Kidney (tissue), 13 donors: ENCODE measurements at regions not wholly inside any gene's neighbourhood (a gene's known extent, or its start where the extent isn't known, plus 50 kb on each side); places are given as distances from the start of the nearest gene placed in this dataset.

Experiments
- DNase-seq, 5 donors: peaks; one replicate each; pipeline ENCODE4 v3.0.0-alpha.2; 2013 to 2020
- FAIRE-seq: peaks from 2 replicates; lab custom pipeline; 2012; peaks lifted over from hg19 to GRCh38; lab: Jason Lieb, UNC
- H3K27ac ChIP-seq, 2 donors: one replicate each; pipeline ENCODE4 v1.7.0; 2013; ENCODE audit warnings: low read depth in 2 of 2, low read length in 2 of 2, inconsistent platforms in 1 of 2
- H3K27me3 ChIP-seq: one replicate; pipeline ENCODE4 v1.7.1; 2013; ENCODE audit warnings: low read length, inconsistent platforms; ENCODE audit not compliant: control insufficient read depth, insufficient read depth
- H3K36me3 ChIP-seq, 3 donors: one replicate each; pipeline versions ENCODE4 v1.7.0 to v1.7.1; 2013; ENCODE audit warnings: low read length in 3 of 3, control low read depth in 1 of 3, inconsistent platforms in 1 of 3; ENCODE audit not compliant: insufficient read depth in 3 of 3, control insufficient read depth in 2 of 3
- H3K4me1 ChIP-seq, 3 donors: one replicate each; pipeline versions ENCODE4 v1.7.0 to v1.7.1; 2013; ENCODE audit warnings: low read length in 3 of 3, inconsistent platforms in 1 of 3, low read depth in 1 of 3; ENCODE audit not compliant: control insufficient read depth in 2 of 3, insufficient read depth in 2 of 3
- H3K4me3 ChIP-seq, 3 donors: one replicate each; pipeline versions ENCODE4 v1.7.0 to v1.8.1; 2013; ENCODE audit warnings: low read length in 3 of 3, control low read depth in 1 of 3, inconsistent platforms in 1 of 3
- H3K9ac ChIP-seq, 3 donors: one replicate each; pipeline versions ENCODE4 v1.7.0 to v1.7.1; 2013; ENCODE audit warnings: low read length in 3 of 3, control low read depth in 1 of 3, inconsistent platforms in 1 of 3
- H3K9me3 ChIP-seq, 3 donors: one replicate each; pipeline versions ENCODE4 v1.7.0 to v1.7.1; 2013; ENCODE audit warnings: low read length in 3 of 3, control low read depth in 1 of 3, inconsistent platforms in 1 of 3; ENCODE audit not compliant: control insufficient read depth in 2 of 3, insufficient read depth in 1 of 3
- intact Hi-C: fragments of 100-400 bp; cut with DNase I; formaldehyde crosslinking; loops from one replicate; pipeline ENCODE4 v1.11.1; 2022
- TF ChIP-seq, protein P1 (sequence below): IDR thresholded peaks from 3 replicates; pipeline ENCODE4 v1.5.1; 2012; ENCODE audit warnings: mild to moderate bottlenecking, moderate library complexity, borderline replicate concordance; ENCODE audit not compliant: insufficient read depth; ENCODE audit errors: extremely low read depth
- donor health status: control.
- donor health status: control.
- donor health status: control.
- donor health status: control.
- donor health status: control.
- donor health status: DM: yes; HTN: yes; CAD: no.
- donor health status: Normal renal cell carcinoma (clear cell type).

DNA sequence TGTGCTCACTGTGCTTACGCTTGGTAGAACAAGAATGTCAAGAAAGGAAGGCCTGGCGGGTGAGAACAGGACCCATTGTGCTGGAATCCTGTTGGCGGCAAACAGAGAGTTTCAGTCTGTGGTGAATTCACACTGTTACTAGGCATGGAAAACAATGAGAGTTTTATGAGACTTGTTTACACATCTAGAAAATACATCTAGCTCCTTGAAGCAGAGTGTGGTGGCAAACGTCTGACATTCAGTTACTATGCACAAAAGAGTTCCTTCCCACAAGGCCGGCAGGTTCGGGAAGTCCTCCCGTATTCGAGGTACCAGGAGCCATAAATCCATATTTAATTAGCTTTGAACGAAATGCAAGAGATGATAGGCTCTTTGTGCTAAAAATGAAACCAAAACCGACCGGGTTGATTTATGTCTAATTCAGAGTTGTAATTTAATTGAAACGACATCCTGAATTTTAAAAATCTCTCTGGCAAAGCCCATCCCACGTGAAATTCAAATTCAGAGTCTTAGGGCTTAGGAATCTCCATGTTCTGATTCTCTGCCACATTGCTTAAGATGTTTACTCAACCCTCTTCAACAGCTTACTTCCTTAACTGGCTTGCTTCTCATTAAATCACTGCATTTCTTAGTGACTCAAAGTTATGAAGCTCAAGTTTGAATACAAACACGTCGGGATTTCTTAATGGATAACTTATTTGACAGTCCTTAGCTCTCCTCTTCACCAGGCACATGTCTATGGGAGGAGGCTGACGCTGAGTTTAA lies 299.9 kb upstream of the PITRM1 start:
- H3K9ac ChIP-seq: peak overlapping the region in 2 of 3 donors; percentile 18 to 63
- H3K4me3 ChIP-seq: peak overlapping the region; percentile 26 to 58 (median 57)
- H3K9me3 ChIP-seq: no peaks in the 10 kb centered on the region
- no peaks in the 10 kb centered on the region for H3K27me3 ChIP-seq
- peaks cover 4 to 21% (median 15%) of the 10 kb centered on the region in 3 donors for H3K4me1 ChIP-seq
- peak in 3 of 5 donors; percentile 42 to 81 (median 73) for DNase-seq
- peak; percentile 46 for FAIRE-seq
- TF ChIP-seq, protein P1, sequence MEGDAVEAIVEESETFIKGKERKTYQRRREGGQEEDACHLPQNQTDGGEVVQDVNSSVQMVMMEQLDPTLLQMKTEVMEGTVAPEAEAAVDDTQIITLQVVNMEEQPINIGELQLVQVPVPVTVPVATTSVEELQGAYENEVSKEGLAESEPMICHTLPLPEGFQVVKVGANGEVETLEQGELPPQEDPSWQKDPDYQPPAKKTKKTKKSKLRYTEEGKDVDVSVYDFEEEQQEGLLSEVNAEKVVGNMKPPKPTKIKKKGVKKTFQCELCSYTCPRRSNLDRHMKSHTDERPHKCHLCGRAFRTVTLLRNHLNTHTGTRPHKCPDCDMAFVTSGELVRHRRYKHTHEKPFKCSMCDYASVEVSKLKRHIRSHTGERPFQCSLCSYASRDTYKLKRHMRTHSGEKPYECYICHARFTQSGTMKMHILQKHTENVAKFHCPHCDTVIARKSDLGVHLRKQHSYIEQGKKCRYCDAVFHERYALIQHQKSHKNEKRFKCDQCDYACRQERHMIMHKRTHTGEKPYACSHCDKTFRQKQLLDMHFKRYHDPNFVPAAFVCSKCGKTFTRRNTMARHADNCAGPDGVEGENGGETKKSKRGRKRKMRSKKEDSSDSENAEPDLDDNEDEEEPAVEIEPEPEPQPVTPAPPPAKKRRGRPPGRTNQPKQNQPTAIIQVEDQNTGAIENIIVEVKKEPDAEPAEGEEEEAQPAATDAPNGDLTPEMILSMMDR: no peak
- H3K27ac ChIP-seq: peak overlapping the region; percentile 79 to 80
- intact Hi-C loops: no loop called here
- H3K36me3 ChIP-seq: no peaks in the 10 kb centered on the region

DNA sequence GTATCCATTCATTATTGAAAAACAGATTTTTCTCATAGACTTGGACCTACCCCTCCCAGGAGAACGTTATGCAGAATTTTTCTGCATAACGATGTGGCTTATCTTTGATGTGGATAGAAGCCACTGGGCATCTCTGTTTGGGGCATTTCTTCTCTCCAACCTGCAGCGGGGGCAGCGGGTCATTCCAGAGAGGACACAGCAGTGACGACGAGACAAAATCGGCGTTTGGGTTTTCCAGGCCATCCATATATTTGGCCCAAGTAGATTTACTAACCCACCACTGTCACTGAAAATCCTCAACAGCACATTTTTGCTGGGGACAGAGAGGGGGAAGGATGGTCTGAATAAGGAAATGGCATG lies 299.3 kb upstream of the PITRM1 start:
- no peaks in the 10 kb centered on the region for H3K27me3 ChIP-seq
- DNase-seq (no peak), FAIRE-seq (no peak)
- H3K36me3 ChIP-seq: no peaks in the 10 kb centered on the region
- no peaks in the 10 kb centered on the region for H3K9me3 ChIP-seq
- H3K4me1 ChIP-seq: peaks cover 4 to 21% (median 15%) of the 10 kb centered on the region in 3 donors
- intact Hi-C loops: no loop called here
- H3K4me3 ChIP-seq: peak overlapping the region in 1 of 3 donors; percentile 58
- TF ChIP-seq, protein P1: no peak
- peak overlapping the region in 1 of 3 donors; percentile 63 for H3K9ac ChIP-seq
- H3K27ac ChIP-seq: peak overlapping the region; percentile 79 to 80

- DNase-seq: no peak
- intact Hi-C loops: no loop called here
- no peak overlapping the region for H3K4me3 ChIP-seq
- H3K27me3 ChIP-seq: no peaks in the 10 kb centered on the region
- H3K4me1 ChIP-seq: peaks cover 4 to 21% (median 15%) of the 10 kb centered on the region in 3 donors
- no peak overlapping the region for H3K9ac ChIP-seq
- FAIRE-seq: no peak
- TF ChIP-seq, protein P1: no peak
- H3K9me3 ChIP-seq: no peaks in the 10 kb centered on the region
- H3K27ac ChIP-seq: peak overlapping the region; percentile 79 to 80
- H3K36me3 ChIP-seq: no peaks in the 10 kb centered on the region
Measured at GRCh38 chr10:3471472-3471871, 298.9 kb upstream of the PITRM1 start.
